Left cardiac atrium (tissue), 4 donors: ENCODE measurements at regions not wholly inside any gene's neighbourhood (a gene's known extent, or its start where the extent isn't known, plus 50 kb on each side); places are given as distances from the start of the nearest gene placed in this dataset.

ENCODE experiments used
- ATAC-seq, 2 donors: fragments of 200-7000 bp; cut with Tn5 transposase; one replicate each; pipeline ENCODE4 v1.9.1; 2020; ENCODE audit warnings: mild to moderate bottlenecking in 2 of 2, moderate library complexity in 2 of 2
- DNase-seq: peaks from one replicate; pipeline ENCODE4 v3.0.0-alpha.2; 2020
- intact Hi-C, 2 donors: fragments of 100-400 bp; cut with DNase I; formaldehyde crosslinking; loops; one replicate each; pipeline versions ENCODE4 v1.14.1 to v1.15.1; 2022 to 2023
- donor health status: DM: no; HTN: yes; CAD: no.
- donor health status: DM: no; HTN: yes; CAD: no; lungs with severe emphysema.
- donor health status: DM: yes; HTN: yes; CAD: no.
- donor health status: Dilated cardiomyopathy.

GRCh38 chr1:187476671-187477070 lies 647.9 kb downstream of the PLA2G4A start:
- intact Hi-C loops = no loop called here
- no peak for ATAC-seq

GRCh38 chr1:187477103-187477502 lies 648.4 kb downstream of the PLA2G4A start:
- intact Hi-C loops = no loop called here
- no peak for ATAC-seq
- DNase-seq = no peak

More at GRCh38 chr1:187476671-187477070, 647.9 kb downstream of the PLA2G4A start:
- no peak for DNase-seq

GRCh38 chr1:187477535-187477934 lies 648.8 kb downstream of the PLA2G4A start:
- ATAC-seq (no peak), DNase-seq (no peak)
- intact Hi-C loops = no loop called here

GRCh38 chr1:187481581-187482148 lies 652.9 kb downstream of the PLA2G4A start:
- DNase-seq = no peak
- intact Hi-C loops = no loop called here
- no peak for ATAC-seq

- ATAC-seq (no peak), DNase-seq (no peak)
- intact Hi-C loops = no loop called here
Measured at GRCh38 chr1:187490266-187490665, 661.5 kb downstream of the PLA2G4A start.

GRCh38 chr1:187491082-187491720 lies 662.5 kb downstream of the PLA2G4A start:
- ATAC-seq = no peak
- intact Hi-C loops = no loop called here
- DNase-seq = no peak

- no peak for DNase-seq
- ATAC-seq = no peak
- intact Hi-C loops = no loop called here
Measured at GRCh38 chr1:187498028-187498427, 669.3 kb downstream of the PLA2G4A start.

- DNase-seq (no peak), ATAC-seq (no peak)
- intact Hi-C loops = no loop called here
Measured at GRCh38 chr1:187504779-187505178, 676.0 kb downstream of the PLA2G4A start.

GRCh38 chr1:187509091-187509490 lies 680.3 kb downstream of the PLA2G4A start:
- intact Hi-C loops = no loop called here
- no peak for ATAC-seq
- no peak for DNase-seq

- ATAC-seq (no peak), DNase-seq (no peak)
- intact Hi-C loops = no loop called here
Measured at GRCh38 chr1:187513190-187513589, 684.4 kb downstream of the PLA2G4A start.

- intact Hi-C loops = no loop called here
- ATAC-seq (no peak), DNase-seq (no peak)
Measured at GRCh38 chr1:187514110-187514509, 685.4 kb downstream of the PLA2G4A start.

- DNase-seq (no peak), ATAC-seq (no peak)
- intact Hi-C loops = no loop called here
Measured at GRCh38 chr1:187516874-187517273, 688.1 kb downstream of the PLA2G4A start.

- intact Hi-C loops = no loop called here
- ATAC-seq = no peak
- no peak for DNase-seq
Measured at GRCh38 chr1:187517546-187517945, 688.8 kb downstream of the PLA2G4A start.

- ATAC-seq (no peak), DNase-seq (no peak)
- intact Hi-C loops = no loop called here
Measured at GRCh38 chr1:187527346-187527745, 698.6 kb downstream of the PLA2G4A start.

- ATAC-seq = no peak
- intact Hi-C loops = no loop called here
- no peak for DNase-seq
Measured at GRCh38 chr1:187537936-187538335, 709.2 kb downstream of the PLA2G4A start.

- ATAC-seq = no peak
- intact Hi-C loops = no loop called here
- DNase-seq = no peak
Measured at GRCh38 chr1:187549540-187549939, 720.8 kb downstream of the PLA2G4A start.

GRCh38 chr1:187551061-187551460 lies 722.3 kb downstream of the PLA2G4A start:
- DNase-seq (no peak), ATAC-seq (no peak)
- intact Hi-C loops = no loop called here

GRCh38 chr1:187563191-187563590 lies 734.4 kb downstream of the PLA2G4A start:
- intact Hi-C loops = loop anchor here in 1 of 2 donors (2.0 kb wide), 1 partner anchor 18 kb away; no protein-coding TSS in a partner anchor
- ATAC-seq (no peak), DNase-seq (no peak)

GRCh38 chr1:187566354-187566753 lies 737.6 kb downstream of the PLA2G4A start:
- intact Hi-C loops = no loop called here
- DNase-seq = no peak
- ATAC-seq = no peak

GRCh38 chr1:187568067-187568466 lies 739.3 kb downstream of the PLA2G4A start:
- ATAC-seq (no peak), DNase-seq (no peak)
- intact Hi-C loops = no loop called here

- no peak for DNase-seq
- no peak for ATAC-seq
- intact Hi-C loops = no loop called here
Measured at GRCh38 chr1:187570166-187570565, 741.4 kb downstream of the PLA2G4A start.
